ENCODE measurements at regions not wholly inside any gene's neighbourhood (a gene's known extent, or its start where the extent isn't known, plus 50 kb on each side); places are given as distances from the start of the nearest gene placed in this dataset.
A peak's percentile ranks its signal among the peaks of the same experiment; 100 is the strongest.
"Not testable (repeated sequence)": the region's sequence is repeated elsewhere in the genome, so short reads cannot be mapped to it uniquely, and the experiment has no call there.

DNA sequence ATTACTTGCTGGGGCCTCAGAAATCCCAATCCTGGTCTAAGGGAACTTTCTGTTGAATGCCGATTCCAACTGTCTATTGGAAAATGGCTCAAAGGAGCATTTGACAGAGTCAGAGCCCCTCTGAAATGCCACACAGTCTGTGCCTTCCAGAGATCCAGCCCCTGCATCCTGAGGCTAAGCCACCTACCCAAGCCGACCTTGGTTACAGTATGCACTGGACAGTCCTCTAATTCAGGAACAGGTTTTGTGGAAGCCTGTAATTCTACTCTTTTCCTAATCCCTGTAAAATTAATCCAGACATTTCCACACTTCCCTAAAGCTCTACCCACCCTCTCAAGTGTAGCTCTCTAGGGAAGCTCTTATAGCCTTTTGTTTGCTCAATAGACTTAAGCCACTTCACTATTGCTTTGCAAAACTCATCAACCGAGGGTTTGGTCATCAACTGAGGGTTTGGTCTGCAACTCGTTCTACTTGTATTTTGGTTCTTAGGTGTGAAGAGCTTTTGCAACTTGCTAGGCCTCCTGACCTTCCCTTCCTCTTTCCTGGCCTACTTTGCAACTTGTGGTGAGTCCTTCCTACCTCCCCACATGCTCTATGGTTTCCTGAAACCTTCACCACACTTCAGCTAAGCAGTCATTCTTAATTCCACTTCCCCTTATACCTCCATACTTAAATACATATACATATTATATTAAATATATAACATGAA lies 364.8 kb downstream of the SFMBT2 start:
- H3K9ac ChIP-seq, result no peak overlapping the region
- H4K20me1 ChIP-seq, result no peaks in the 10 kb centered on the region
- TF ChIP-seq Cebpa-rat (IDR thresholded peaks at IDR 0.05), result no peak
- peaks cover 37% of the 10 kb centered on the region for H3K9me3 ChIP-seq
- no peak overlapping the region for H3K4me3 ChIP-seq
- no peaks in the 10 kb centered on the region for H3K27me3 ChIP-seq
- H3K27ac ChIP-seq, result peak overlapping the region; percentile 22; the same call in 1 of the 2 replicates
- H3K4me2 ChIP-seq, result peak overlapping the region; percentile 47
- peaks cover 12% of the 10 kb centered on the region for H3K36me3 ChIP-seq
- peaks cover 23% of the 10 kb centered on the region for H3K4me1 ChIP-seq

DNA sequence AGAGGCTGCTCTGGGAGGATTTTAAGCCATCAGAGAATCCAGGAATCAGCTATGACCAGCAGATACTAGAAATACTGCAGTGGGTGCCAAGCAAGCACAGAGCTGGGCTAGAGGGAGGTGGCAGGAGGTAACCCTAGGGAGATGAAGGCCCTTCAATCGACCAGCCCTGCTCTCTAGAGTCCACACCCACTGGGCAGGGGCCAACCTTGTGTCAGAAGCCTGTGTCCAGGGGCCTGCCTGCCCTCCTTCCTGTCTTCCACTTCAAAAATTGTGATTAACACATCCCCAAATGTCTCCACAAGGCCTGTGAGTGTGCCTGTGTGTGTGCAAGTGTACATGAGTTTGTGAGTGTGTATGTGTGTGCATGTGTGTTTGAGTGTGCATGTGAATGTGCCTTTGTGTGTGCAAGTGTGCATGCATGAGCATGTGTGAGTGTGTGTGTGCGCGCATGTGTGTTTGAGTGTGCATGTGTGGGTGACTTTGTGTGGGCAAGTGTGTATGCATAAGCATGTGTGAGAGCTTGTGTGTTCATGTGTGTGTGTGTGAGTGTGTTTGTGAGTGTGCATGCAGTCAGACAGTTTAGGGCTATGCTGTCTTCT lies 367.7 kb downstream of the SFMBT2 start:
- no peaks in the 10 kb centered on the region for H4K20me1 ChIP-seq
- no peak for TF ChIP-seq Cebpa-rat (IDR thresholded peaks at IDR 0.05)
- H3K4me3 ChIP-seq, result no peak overlapping the region
- H3K27ac ChIP-seq, result no peak overlapping the region
- H3K36me3 ChIP-seq, result peaks cover 8% of the 10 kb centered on the region; the same call in 1 of the 2 replicates
- peaks cover 11% of the 10 kb centered on the region for H3K9me3 ChIP-seq
- no peak overlapping the region for H3K9ac ChIP-seq
- H3K27me3 ChIP-seq, result no peaks in the 10 kb centered on the region
- H3K4me2 ChIP-seq, result no peak overlapping the region
- peaks cover 23% of the 10 kb centered on the region for H3K4me1 ChIP-seq

DNA sequence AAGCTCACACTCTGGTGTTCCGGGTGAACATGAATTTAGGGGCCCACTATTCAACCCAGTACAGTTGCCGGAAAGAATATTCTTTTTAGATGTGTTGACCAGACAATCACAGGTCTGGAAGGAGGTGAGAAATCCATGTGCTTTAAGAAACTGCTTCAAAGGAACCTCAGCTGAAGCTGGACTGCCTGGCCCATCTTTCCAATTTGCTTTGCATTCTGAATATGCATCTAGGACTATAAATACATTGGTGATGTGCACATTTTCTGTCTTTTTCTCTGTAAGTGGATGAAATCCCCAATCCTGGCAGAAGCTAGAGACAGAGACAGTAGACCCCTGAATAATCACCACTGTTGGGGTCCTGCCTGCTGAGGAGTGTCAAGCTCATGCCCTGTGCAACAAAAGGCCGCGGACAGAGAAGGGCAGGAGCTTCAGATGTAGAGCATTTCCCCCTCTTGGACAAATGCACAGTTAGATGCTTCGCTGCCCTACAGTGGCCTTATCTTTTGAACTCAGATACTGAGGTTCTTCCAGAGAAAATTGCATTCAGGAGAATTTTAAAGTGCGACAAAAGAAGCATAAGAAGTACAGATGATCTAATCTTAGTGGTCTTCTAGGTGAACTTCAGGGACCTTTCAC lies 368.3 kb downstream of the SFMBT2 start:
- Histone ChIP-seq H3K9ac (no peak overlapping the region), H3K4me2 (no peak overlapping the region), H3K27me3 (no peaks in the 10 kb centered on the region), H4K20me1 (no peaks in the 10 kb centered on the region), H3K9me3 (peaks cover 5% of the 10 kb centered on the region), H3K4me1 (peaks cover 23% of the 10 kb centered on the region), H3K4me3 (no peak overlapping the region), H3K36me3 (peaks cover 8% of the 10 kb centered on the region; the same call in 1 of the 2 replicates), H3K27ac (no peak overlapping the region)
- no peak for TF ChIP-seq Cebpa-rat (IDR thresholded peaks at IDR 0.05)

DNA sequence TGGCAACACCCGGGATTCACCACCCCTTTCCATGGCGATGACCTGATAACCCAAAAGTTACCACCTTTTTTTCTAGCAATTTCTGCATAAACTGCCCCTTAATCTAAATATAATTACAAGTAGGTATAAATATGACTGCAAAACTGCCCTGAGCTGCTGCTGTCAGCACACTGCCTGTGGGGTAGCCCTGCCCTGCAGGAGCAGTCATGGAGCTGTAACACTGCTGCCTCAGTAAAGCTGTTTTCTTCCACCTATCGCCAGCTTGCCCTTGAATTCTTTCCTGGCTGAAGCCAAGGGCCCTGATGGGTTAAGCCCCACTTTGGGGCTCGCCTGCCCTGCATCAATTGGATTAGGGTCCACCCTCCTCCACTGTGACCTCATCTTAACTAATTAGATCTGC lies 368.8 kb downstream of the SFMBT2 start:
- no peaks in the 10 kb centered on the region for H3K9me3 ChIP-seq
- no peaks in the 10 kb centered on the region for H4K20me1 ChIP-seq
- peaks cover 8% of the 10 kb centered on the region; the same call in 1 of the 2 replicates for H3K36me3 ChIP-seq
- peaks cover 17% of the 10 kb centered on the region for H3K4me1 ChIP-seq
- H3K4me2 ChIP-seq, result no peak overlapping the region
- no peak overlapping the region for H3K4me3 ChIP-seq
- no peak overlapping the region for H3K27ac ChIP-seq
- H3K9ac ChIP-seq, result no peak overlapping the region
- H3K27me3 ChIP-seq, result no peaks in the 10 kb centered on the region
- TF ChIP-seq Cebpa-rat (IDR thresholded peaks at IDR 0.05), result no peak

DNA sequence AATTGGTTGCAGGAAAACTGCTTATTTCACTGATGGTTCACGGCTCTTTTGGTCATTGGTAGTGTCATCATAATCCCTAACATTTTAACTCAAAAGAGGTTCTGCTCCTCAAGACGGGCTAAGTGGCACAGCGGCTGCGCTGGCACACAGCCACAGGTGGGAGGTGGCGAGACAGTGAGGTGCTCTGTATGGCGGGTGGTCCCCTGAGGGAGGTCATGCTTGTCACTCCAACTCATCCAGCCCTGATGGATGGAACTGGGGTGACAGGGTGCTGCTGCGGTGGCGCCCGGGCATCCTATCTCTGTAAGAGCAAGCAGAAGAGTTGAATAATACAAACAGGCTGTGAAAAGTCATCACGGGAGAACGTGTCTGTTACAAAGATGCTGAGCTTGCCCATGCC lies 370.2 kb downstream of the SFMBT2 start:
- Histone ChIP-seq H3K9ac (no peak overlapping the region), H4K20me1 (no peaks in the 10 kb centered on the region), H3K9me3 (no peaks in the 10 kb centered on the region), H3K27ac (no peak overlapping the region), H3K4me2 (no peak overlapping the region), H3K4me1 (peaks cover 4% of the 10 kb centered on the region), H3K27me3 (no peaks in the 10 kb centered on the region), H3K36me3 (peaks cover 8% of the 10 kb centered on the region; the same call in 1 of the 2 replicates), H3K4me3 (no peak overlapping the region)
- TF ChIP-seq Cebpa-rat (IDR thresholded peaks at IDR 0.05), result no peak

DNA sequence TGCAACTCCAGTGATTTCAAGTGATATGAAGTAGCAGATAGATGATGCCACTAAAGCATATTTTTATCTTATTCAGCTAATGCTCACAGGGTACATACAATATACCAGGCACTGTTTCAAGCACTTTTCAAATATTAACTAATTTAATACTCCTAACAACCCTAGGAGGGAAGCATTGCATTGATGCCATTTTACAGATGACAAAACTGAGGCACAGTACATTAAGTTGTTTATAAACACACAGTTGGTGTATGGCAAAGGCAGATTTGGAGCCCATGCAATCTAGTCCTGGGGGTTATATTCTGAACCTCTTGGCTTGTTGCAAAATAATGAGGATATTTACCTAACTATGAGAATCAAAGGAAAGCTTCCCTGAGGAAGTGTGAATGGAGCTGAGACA lies 371.0 kb downstream of the SFMBT2 start:
- Histone ChIP-seq H3K9me3 (no peaks in the 10 kb centered on the region), H4K20me1 (no peaks in the 10 kb centered on the region)

DNA sequence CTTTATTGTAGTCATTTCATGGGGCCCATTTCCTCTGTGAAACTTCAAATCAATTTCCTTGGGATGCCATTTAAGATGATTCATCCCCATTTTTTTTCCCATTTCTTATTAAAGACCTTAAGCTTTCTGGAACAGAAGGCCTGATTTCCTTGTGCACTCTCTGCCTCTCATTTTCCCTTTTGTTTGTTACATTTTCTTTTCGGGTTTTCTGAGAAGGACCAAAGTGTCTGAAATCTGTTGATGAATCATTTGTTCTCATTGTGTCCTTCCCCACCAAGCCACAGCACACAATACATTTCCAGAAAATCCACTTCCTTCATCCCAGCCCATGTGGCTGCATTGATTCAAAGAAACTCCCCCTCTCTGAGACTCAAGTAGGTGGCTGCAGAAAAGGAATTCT lies 372.4 kb downstream of the SFMBT2 start:
- peaks cover 5% of the 10 kb centered on the region; the same call in 1 of the 2 replicates for H3K36me3 ChIP-seq
- no peaks in the 10 kb centered on the region for H3K27me3 ChIP-seq
- H3K4me2 ChIP-seq, result no peak overlapping the region
- no peaks in the 10 kb centered on the region for H4K20me1 ChIP-seq
- no peak overlapping the region for H3K9ac ChIP-seq
- no peak overlapping the region for H3K4me3 ChIP-seq
- no peaks in the 10 kb centered on the region for H3K9me3 ChIP-seq
- TF ChIP-seq Cebpa-rat (IDR thresholded peaks at IDR 0.05), result no peak
- H3K27ac ChIP-seq, result no peak overlapping the region
- no peaks in the 10 kb centered on the region for H3K4me1 ChIP-seq

More for the DNA sequence above, 371.0 kb downstream of the SFMBT2 start:
- Histone ChIP-seq H3K9ac (no peak overlapping the region), H3K4me1 (no peaks in the 10 kb centered on the region), H3K27ac (no peak overlapping the region), H3K27me3 (no peaks in the 10 kb centered on the region), H3K36me3 (peaks cover 8% of the 10 kb centered on the region; the same call in 1 of the 2 replicates), H3K4me3 (no peak overlapping the region), H3K4me2 (no peak overlapping the region)
- no peak for TF ChIP-seq Cebpa-rat (IDR thresholded peaks at IDR 0.05)

DNA sequence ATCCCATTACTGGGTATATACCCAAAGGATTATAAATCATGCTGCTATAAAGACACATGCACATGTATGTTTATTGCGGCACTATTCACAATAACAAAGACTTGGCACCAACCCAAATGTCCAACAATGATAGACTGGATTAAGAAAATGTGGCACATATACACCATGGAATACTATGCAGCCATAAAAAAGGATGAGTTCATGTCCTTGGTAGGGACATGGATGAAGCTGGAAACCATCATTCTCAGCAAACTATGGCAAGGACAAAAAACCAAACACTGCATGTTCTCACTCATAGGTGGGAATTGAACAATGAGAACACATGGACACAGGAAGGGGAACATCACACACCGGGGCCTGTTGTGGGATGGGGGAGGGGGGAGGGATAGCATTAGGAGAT lies 373.4 kb downstream of the SFMBT2 start:
- not testable (repeated sequence) for H3K9me3 ChIP-seq, H3K9ac ChIP-seq

DNA sequence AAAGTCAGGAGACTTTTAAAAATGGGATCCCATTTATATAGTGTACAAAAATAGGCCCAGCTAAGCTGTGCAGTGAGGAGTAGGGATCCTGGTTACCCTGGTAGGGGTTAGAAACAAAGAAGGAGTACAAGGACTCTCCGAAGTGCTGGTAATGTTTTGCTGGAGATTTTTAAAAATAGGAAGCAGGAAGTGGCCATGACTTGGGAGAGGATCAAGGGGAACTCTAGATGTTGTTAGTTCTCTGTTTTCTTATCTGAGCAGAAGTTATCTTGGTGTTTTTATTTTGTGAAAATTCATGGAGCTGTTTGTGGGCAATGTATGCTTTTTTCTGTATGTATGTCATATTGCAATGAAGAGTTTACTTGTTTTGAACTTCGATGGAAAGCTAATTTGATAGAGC lies 373.9 kb downstream of the SFMBT2 start:
- no peaks in the 10 kb centered on the region for H4K20me1 ChIP-seq
- no peaks in the 10 kb centered on the region for H3K9me3 ChIP-seq
- no peak overlapping the region for H3K4me2 ChIP-seq
- no peaks in the 10 kb centered on the region for H3K27me3 ChIP-seq
- peaks cover 5% of the 10 kb centered on the region; the same call in 1 of the 2 replicates for H3K36me3 ChIP-seq
- H3K27ac ChIP-seq, result no peak overlapping the region
- H3K4me1 ChIP-seq, result no peaks in the 10 kb centered on the region
- no peak overlapping the region for H3K4me3 ChIP-seq
- no peak overlapping the region for H3K9ac ChIP-seq
- TF ChIP-seq Cebpa-rat (IDR thresholded peaks at IDR 0.05), result no peak

More for the DNA sequence above, 373.4 kb downstream of the SFMBT2 start:
- not testable (repeated sequence) for H4K20me1 ChIP-seq, H3K27me3 ChIP-seq, H3K4me1 ChIP-seq, H3K4me3 ChIP-seq, H3K27ac ChIP-seq, H3K4me2 ChIP-seq, H3K36me3 ChIP-seq

DNA sequence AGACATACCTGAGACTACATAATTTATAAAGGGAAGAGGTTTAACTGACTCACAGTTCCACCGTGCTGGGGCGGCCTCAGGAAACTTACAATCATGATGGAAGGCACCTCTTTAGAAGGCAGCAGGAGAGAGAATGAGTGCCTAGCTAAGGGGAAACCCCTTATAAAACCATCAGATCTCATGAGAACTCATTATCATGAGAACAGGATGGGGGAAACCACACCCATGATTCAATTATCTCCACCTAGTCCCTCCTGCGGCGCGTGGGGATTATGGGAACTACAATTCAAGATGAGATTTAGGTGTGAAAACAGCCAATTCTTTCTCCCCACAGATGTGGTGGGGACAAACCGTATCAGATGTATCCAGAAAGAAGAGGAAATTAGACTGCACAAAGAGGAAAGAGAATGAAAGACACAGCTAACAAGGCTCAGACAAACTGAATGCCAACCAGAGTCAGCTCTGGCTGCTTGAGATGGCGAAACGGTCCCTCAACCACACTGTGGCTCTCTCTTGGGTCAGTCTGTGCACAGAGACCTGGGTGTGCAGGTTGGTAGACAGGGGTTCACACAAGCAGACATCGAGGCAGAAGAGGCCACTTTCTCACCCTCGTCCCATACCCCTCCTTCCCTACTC lies 375.6 kb downstream of the SFMBT2 start:
- no peaks in the 10 kb centered on the region for H3K4me1 ChIP-seq
- H3K27ac ChIP-seq, result no peak overlapping the region
- no peak overlapping the region for H3K4me2 ChIP-seq
- H3K4me3 ChIP-seq, result no peak overlapping the region
- no peaks in the 10 kb centered on the region for H3K27me3 ChIP-seq
- no peak for TF ChIP-seq Cebpa-rat (IDR thresholded peaks at IDR 0.05)
- H3K9ac ChIP-seq, result no peak overlapping the region
- H4K20me1 ChIP-seq, result no peaks in the 10 kb centered on the region
- no peaks in the 10 kb centered on the region for H3K36me3 ChIP-seq
- peaks cover 11% of the 10 kb centered on the region for H3K9me3 ChIP-seq

All from BLaER1 (cell line).